IMR-90 (cell line): ENCODE measurements at regions not wholly inside any gene's neighbourhood (a gene's known extent, or its start where the extent isn't known, plus 50 kb on each side); places are given as distances from the start of the nearest gene placed in this dataset.

Experiments used
- ATAC-seq: fragments of 200-7000 bp; cut with Tn5 transposase; 2 replicates; pipeline ENCODE4 v1.9.1; 2020; ENCODE audit warnings: low read depth, mild to moderate bottlenecking, moderate library complexity
- BruUV-seq: library from RNA; stranded (reverse); fragments of 400-500 nt; replicated peaks from 2 replicates; lab custom pipeline; 2021; lab: Mats Ljungman, UMichigan
- CTCF ChIA-PET: fragments of 300-600 bp; formaldehyde crosslinking; extraction: SDS; loops from one replicate; lab custom pipeline; 2021; ENCODE audit warnings: antibody characterized with exemption; lab: Yijun Ruan, JAX
- POLR2A ChIA-PET: fragments of 300-600 bp; sonication (Branson Sonifier 250); formaldehyde crosslinking; loops from one replicate; lab custom pipeline; 2022; ENCODE audit warnings: antibody characterized with exemption; ENCODE audit not compliant: unreplicated experiment; lab: Charles Lee
- DNase-seq: peaks from one replicate; pipeline ENCODE4 v3.0.0; 2013
- H2AFZ ChIP-seq: replicated peaks from 2 replicates; pipeline ENCODE3; 2013; ENCODE audit warnings: low read length, mild to moderate bottlenecking; ENCODE audit not compliant: poor library complexity
- H2AK5ac ChIP-seq: 2 replicates; pipeline ENCODE4 v1.6.1; 2013; ENCODE audit warnings: low read depth, low read length, inconsistent platforms
- H2AK9ac ChIP-seq: replicated peaks from 2 replicates; pipeline ENCODE3; 2013; ENCODE audit warnings: mild to moderate bottlenecking, low read depth, low read length, moderate library complexity; ENCODE audit not compliant: poor library complexity
- H2BK120ac ChIP-seq: 2 replicates; pipeline ENCODE4 v1.6.1; 2013; ENCODE audit warnings: low read depth, low read length, inconsistent platforms
- H2BK15ac ChIP-seq: 3 replicates; pipeline ENCODE4 v1.6.1; 2013; ENCODE audit warnings: low read depth, low read length, inconsistent platforms
- H2BK20ac ChIP-seq: 2 replicates; pipeline ENCODE4 v1.6.1; 2013; ENCODE audit warnings: low read depth, mild to moderate bottlenecking, inconsistent platforms, low read length, moderate library complexity
- H2BK5ac ChIP-seq: 2 replicates; pipeline ENCODE4 v1.6.1; 2013; ENCODE audit warnings: mild to moderate bottlenecking, low read depth, low read length, inconsistent platforms; ENCODE audit not compliant: poor library complexity, severe bottlenecking
- H3K14ac ChIP-seq: replicated peaks from 2 replicates; pipeline ENCODE4 v1.6.1; 2013; ENCODE audit warnings: low read depth, low read length, inconsistent platforms
- H3K18ac ChIP-seq: 2 replicates; pipeline ENCODE4 v1.6.1; 2013; ENCODE audit warnings: low read depth, low read length, control low read depth
- H3K23ac ChIP-seq: 2 replicates; pipeline ENCODE4 v1.6.1; 2013; ENCODE audit warnings: low read depth, low read length, inconsistent platforms
- H3K27ac ChIP-seq: 2 replicates; pipeline ENCODE4 v1.5.1; 2013; ENCODE audit warnings: mild to moderate bottlenecking, control low read depth, low read length; ENCODE audit not compliant: insufficient read depth
- H3K27me3 ChIP-seq: 2 replicates; pipeline ENCODE4 v1.6.1; 2013; ENCODE audit warnings: low read length; ENCODE audit not compliant: control insufficient read depth, insufficient read depth
- H3K36me3 ChIP-seq: 2 replicates; pipeline ENCODE4 v1.6.1; 2013; ENCODE audit warnings: low read length, mixed read lengths; ENCODE audit not compliant: control insufficient read depth, insufficient read depth
- H3K4ac ChIP-seq: 2 replicates; pipeline ENCODE4 v1.6.1; 2013; ENCODE audit warnings: low read depth, low read length, inconsistent platforms
- H3K4me1 ChIP-seq: 2 replicates; pipeline ENCODE4 v1.6.1; 2013; ENCODE audit warnings: low read length, mixed read lengths; ENCODE audit not compliant: control insufficient read depth, insufficient read depth
- H3K4me2 ChIP-seq: 2 replicates; pipeline ENCODE4 v1.6.1; 2013; ENCODE audit warnings: low read depth, mild to moderate bottlenecking, control low read depth, low read length, moderate library complexity
- H3K4me3 ChIP-seq: 2 replicates; pipeline ENCODE4 v1.5.1; 2013; ENCODE audit warnings: low read depth, mild to moderate bottlenecking, control low read depth, low read length, moderate library complexity; ENCODE audit not compliant: insufficient read depth
- H3K56ac ChIP-seq: 2 replicates; pipeline ENCODE4 v1.6.1; 2013; ENCODE audit warnings: low read length, inconsistent platforms; ENCODE audit not compliant: insufficient read depth; ENCODE audit errors: extremely low read depth
- H3K79me1 ChIP-seq, 2 experiments: 2 replicates each; pipeline ENCODE4 v1.6.1; 2013; ENCODE audit warnings: low read length in 2 of 2, inconsistent platforms in 1 of 2, low read depth in 1 of 2
- H3K9ac ChIP-seq: 2 replicates; pipeline ENCODE4 v1.6.1; 2013; ENCODE audit warnings: low read depth, low read length, control low read depth
- H3K9me1 ChIP-seq: 2 replicates; pipeline ENCODE4 v1.6.1; 2013; ENCODE audit warnings: low read length, inconsistent platforms; ENCODE audit not compliant: insufficient read depth
- H3K9me3 ChIP-seq: 2 replicates; pipeline ENCODE4 v1.6.1; 2013; ENCODE audit warnings: low read length; ENCODE audit not compliant: control insufficient read depth, insufficient read depth
- H4K20me1 ChIP-seq: 2 replicates; pipeline ENCODE4 v1.6.1; 2013; ENCODE audit warnings: low read length, inconsistent platforms; ENCODE audit not compliant: insufficient read depth
- H4K5ac ChIP-seq: 2 replicates; pipeline ENCODE4 v1.6.1; 2013; ENCODE audit warnings: mild to moderate bottlenecking, low read depth, low read length, control low read depth
- H4K8ac ChIP-seq, 2 experiments: 2 replicates each; pipeline ENCODE4 v1.6.1; 2013; ENCODE audit warnings: low read depth in 2 of 2, low read length in 2 of 2, control low read depth in 1 of 2, inconsistent platforms in 1 of 2
- H4K91ac ChIP-seq: 2 replicates; pipeline ENCODE4 v1.6.1; 2013; ENCODE audit warnings: low read depth, low read length, inconsistent platforms; ENCODE audit not compliant: insufficient read depth
- SMC3 ChIP-seq: fragments of 150-350 bp; IDR thresholded peaks from 2 replicates; pipeline ENCODE4 v1.6.1; 2016; ENCODE audit warnings: low read depth, mild to moderate bottlenecking, antibody characterized with exemption, low read length, moderate library complexity
- WGBS, 2 experiments: methylation state at CpG; one replicate each; pipeline versions ENCODE4 v1.1.5 to v1.1.7; 2013; ENCODE audit warnings: missing lambda C conversion rate in 2 of 2; ENCODE audit not compliant: insufficient read length in 1 of 2; ENCODE audit errors: extremely low coverage in 2 of 2; 5-methylcytosine and 5-hydroxymethylcytosine counted together
- dilution Hi-C: fragments of 300-500 bp; cut with HindIII; formaldehyde crosslinking; loops from one replicate; pipeline ENCODE4 v1.14.3; 2018; ENCODE audit warnings: low sequenced_read_pairs; ENCODE audit not compliant: unreplicated experiment
- in situ Hi-C: fragments of 300-500 bp; cut with MboI; formaldehyde crosslinking; loops from 3 replicates; pipeline ENCODE4 v1.14.3; 2019; ENCODE audit warnings: low sequenced_read_pairs, inconsistent platforms, mixed read lengths
- intact Hi-C: fragments of 100-400 bp; cut with micrococcal nuclease; formaldehyde crosslinking; loops from 2 replicates; pipeline ENCODE4 v1.10.0; 2022

DNA sequence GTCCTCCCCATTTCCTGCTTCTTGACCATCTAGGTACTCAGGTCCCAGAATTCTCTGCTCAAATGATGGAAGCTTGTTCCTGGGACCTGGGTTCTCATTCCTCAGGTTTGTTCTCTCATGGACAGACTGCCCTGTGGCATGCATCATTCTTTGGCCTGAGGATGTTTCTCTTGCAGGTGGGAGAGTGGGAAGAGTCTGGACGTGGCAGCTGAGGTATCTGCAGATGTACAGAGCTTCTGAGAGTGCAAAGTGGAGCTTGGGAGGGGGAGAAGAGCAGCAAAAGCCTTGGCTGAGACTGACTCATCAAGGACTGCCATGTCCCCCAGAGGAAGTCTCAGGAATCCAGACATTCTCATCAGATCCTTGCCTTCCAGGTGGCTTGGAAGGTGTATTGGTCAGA lies 63.1 kb downstream of the HSPA13 start:
- H3K4ac ChIP-seq, result no peak overlapping the region
- H2BK5ac ChIP-seq, result no peak overlapping the region
- no peak overlapping the region for H2AK5ac ChIP-seq
- no peak overlapping the region for H3K4me2 ChIP-seq
- DNase-seq (no peak), ATAC-seq (no peak)
- no peak for TF ChIP-seq SMC3
- no peak overlapping the region for H4K91ac ChIP-seq
- in situ Hi-C loops, result no loop called here
- H3K9ac ChIP-seq, result no peak overlapping the region
- no peak overlapping the region for H3K4me3 ChIP-seq
- no peak overlapping the region for H2BK120ac ChIP-seq
- H3K79me1 ChIP-seq, result no peaks in the 10 kb centered on the region
- 0% methylated on average over 1 of the region's 1 CpG; no CpG with 5 or more reads in 1 of the 2 experiments for WGBS, 2 experiments
- ChIA-PET POLR2A (no interaction called here), CTCF (no interaction called here)
- no peak overlapping the region for H4K5ac ChIP-seq
- no TSS peak for BruUV-seq
- no peak overlapping the region for H3K27ac ChIP-seq
- no peak overlapping the region for H2BK20ac ChIP-seq
- H3K14ac ChIP-seq, result no peak overlapping the region
- no peak overlapping the region for H4K8ac ChIP-seq
- H2BK15ac ChIP-seq, result no peak overlapping the region
- intact Hi-C loops, result no loop called here
- no peak overlapping the region for H3K56ac ChIP-seq
- H3K4me1 ChIP-seq, result no peaks in the 10 kb centered on the region
- H2AFZ ChIP-seq, result no peak overlapping the region
- no peaks in the 10 kb centered on the region for H3K27me3 ChIP-seq
- H3K23ac ChIP-seq, result no peak overlapping the region
- no peaks in the 10 kb centered on the region for H3K36me3 ChIP-seq
- H4K20me1 ChIP-seq, result no peaks in the 10 kb centered on the region
- no peaks in the 10 kb centered on the region for H3K9me1 ChIP-seq
- no peak overlapping the region for H2AK9ac ChIP-seq
- no peaks in the 10 kb centered on the region for H3K9me3 ChIP-seq
- dilution Hi-C loops, result no loop called here
- H3K18ac ChIP-seq, result no peak overlapping the region
